Panc1 (cell line): ENCODE measurements at regions not wholly inside any gene's neighbourhood (a gene's known extent, or its start where the extent isn't known, plus 50 kb on each side); places are given as distances from the start of the nearest gene placed in this dataset.

Experiments used
- ATAC-seq: fragments of 200-7000 bp; cut with Tn5 transposase; 2 replicates; pipeline ENCODE4 v1.9.1; 2020; ENCODE audit warnings: mild to moderate bottlenecking, moderate library complexity
- BruUV-seq: library from RNA; stranded (reverse); fragments of 400-500 nt; replicated peaks from 2 replicates; lab custom pipeline; 2021; lab: Mats Ljungman, UMichigan
- CTCF ChIA-PET: fragments of 300-600 bp; sonication (Branson Sonifier 250); formaldehyde crosslinking; loops from one replicate; lab custom pipeline; 2022; ENCODE audit warnings: antibody characterized with exemption; lab: Charles Lee
- POLR2A ChIA-PET: fragments of 300-600 bp; sonication (Branson Sonifier 250); formaldehyde crosslinking; loops from one replicate; lab custom pipeline; 2022; ENCODE audit warnings: antibody characterized with exemption; lab: Charles Lee
- DNase-seq: peaks from one replicate; pipeline ENCODE4 v3.0.0-alpha.2; 2010; ENCODE audit warnings: low read depth, low spot score
- H3K27ac ChIP-seq: 2 replicates; pipeline ENCODE4 v1.5.1; 2011; ENCODE audit warnings: mild to moderate bottlenecking, low read length, inconsistent platforms
- H3K27me3 ChIP-seq: fragments of 200-500 bp; sonication (Bioruptor generic); 2 replicates; pipeline ENCODE4 v1.6.0; 2014; ENCODE audit warnings: low read length, inconsistent platforms; ENCODE audit not compliant: control insufficient read depth, insufficient read depth
- H3K36me3 ChIP-seq: fragments of 200-500 bp; sonication (Bioruptor generic); 2 replicates; pipeline ENCODE4 v1.5.1; 2014; ENCODE audit warnings: inconsistent platforms, mild to moderate bottlenecking, low read length, moderate library complexity; ENCODE audit not compliant: control insufficient read depth, insufficient read depth
- H3K4me1 ChIP-seq: 2 replicates; pipeline ENCODE4 v1.5.1; 2011; ENCODE audit warnings: inconsistent platforms, mild to moderate bottlenecking, low read length, moderate library complexity; ENCODE audit not compliant: control insufficient read depth, insufficient read depth
- H3K4me3 ChIP-seq, 2 experiments: 2 replicates each; pipeline ENCODE4 v1.5.1; 2011 to 2012; ENCODE audit warnings: low read depth in 2 of 2, low read length in 2 of 2, mild to moderate bottlenecking in 2 of 2, inconsistent platforms in 1 of 2, moderate library complexity in 1 of 2
- H3K9me3 ChIP-seq: fragments of 200-500 bp; sonication (Bioruptor generic); 2 replicates; pipeline ENCODE4 v1.5.1; 2014; ENCODE audit warnings: low read depth, mild to moderate bottlenecking, inconsistent platforms, low read length, moderate library complexity; ENCODE audit not compliant: control insufficient read depth, insufficient read depth
- CTCF ChIP-seq: fragments of 450-650 bp; IDR thresholded peaks from 2 replicates; pipeline ENCODE4 v1.5.1; 2017; ENCODE audit warnings: mild to moderate bottlenecking
- POLR2AphosphoS5 ChIP-seq: IDR thresholded peaks from 2 replicates; pipeline ENCODE4 v1.6.1; 2012; ENCODE audit warnings: mild to moderate bottlenecking, low read depth, low read length, moderate library complexity
- REST ChIP-seq, 2 experiments: IDR thresholded peaks; 2 replicates each; pipeline ENCODE4 v1.6.1; 2011 to 2012; ENCODE audit warnings: low read depth in 2 of 2, control low read depth in 1 of 2, low read length in 1 of 2, mild to moderate bottlenecking in 1 of 2, moderate library complexity in 1 of 2; ENCODE audit not compliant: insufficient read depth in 1 of 2
- SIN3A ChIP-seq: IDR thresholded peaks from 2 replicates; pipeline ENCODE4 v1.6.1; 2012; ENCODE audit warnings: low read depth, mild to moderate bottlenecking, low read length, moderate library complexity, borderline replicate concordance; ENCODE audit not compliant: insufficient read depth
- TCF7L2 ChIP-seq: IDR thresholded peaks from 2 replicates; pipeline ENCODE4 v1.6.1; 2011; ENCODE audit warnings: mild to moderate bottlenecking, low read depth, low read length, inconsistent platforms
- in situ Hi-C: cut with HindIII; loops from 2 replicates; pipeline ENCODE4 v1.10.0; 2016; ENCODE audit warnings: low sequenced_read_pairs, low pct_unique_long_range_greater_than_20kb
- intact Hi-C: fragments of 100-400 bp; cut with micrococcal nuclease; formaldehyde crosslinking; loops from one replicate; pipeline ENCODE4 v1.10.0; 2022; ENCODE audit not compliant: unreplicated experiment

- Histone ChIP-seq H3K36me3 (no peaks in the 10 kb centered on the region), H3K27me3 (no peaks in the 10 kb centered on the region), H3K9me3 (no peaks in the 10 kb centered on the region), H3K4me1 (no peaks in the 10 kb centered on the region), H3K27ac (no peak overlapping the region), H3K4me3 (no peak overlapping the region)
- no peak for ATAC-seq
- BruUV-seq, result no TSS peak
- ChIA-PET CTCF (no interaction called here), POLR2A (no interaction called here)
- no peak for DNase-seq
- in situ Hi-C loops, result no loop called here
- intact Hi-C loops, result no loop called here
- TF ChIP-seq TCF7L2 (no peak), POLR2AphosphoS5 (no peak), REST (IDR thresholded peaks at IDR 0.05; ENCODE audit: insufficient read depth in 1 of 2, low read depth in 2 of 2, low read length in 1 of 2) (no peak), SIN3A (no peak), CTCF (no peak)
These were observed 836.5 kb upstream of the ID2 start for GRCh38 chr2:7845332-7845731.

- DNase-seq (no peak), ATAC-seq (no peak)
- ChIA-PET CTCF (no interaction called here), POLR2A (no interaction called here)
- Histone ChIP-seq H3K4me3 (no peak overlapping the region), H3K27ac (no peak overlapping the region), H3K36me3 (no peaks in the 10 kb centered on the region), H3K27me3 (no peaks in the 10 kb centered on the region), H3K4me1 (no peaks in the 10 kb centered on the region), H3K9me3 (no peaks in the 10 kb centered on the region)
- in situ Hi-C loops (no loop called here), intact Hi-C loops (no loop called here)
- no peak for TF ChIP-seq REST (IDR thresholded peaks at IDR 0.05; ENCODE audit: insufficient read depth in 1 of 2, low read depth in 2 of 2, low read length in 1 of 2)
- TF ChIP-seq POLR2AphosphoS5, result no peak
- TF ChIP-seq SIN3A, result no peak
- no peak for TF ChIP-seq CTCF
- TF ChIP-seq TCF7L2, result no peak
- BruUV-seq, result no TSS peak
These were observed 835.2 kb upstream of the ID2 start for GRCh38 chr2:7846607-7847006.
